Type B pancreatic cell (in vitro differentiated cells): ENCODE measurements at regions not wholly inside any gene's neighbourhood (a gene's known extent, or its start where the extent isn't known, plus 50 kb on each side); places are given as distances from the start of the nearest gene placed in this dataset.

Source experiments
- DNase-seq: peaks from one replicate; pipeline ENCODE4 v3.0.0; 2021; ENCODE audit warnings: mixed read lengths; ENCODE audit not compliant: unreplicated experiment; ENCODE audit errors: extremely low spot score
- H3K27ac Mint-ChIP-seq: 2 replicates; pipeline ENCODE4 v1.8.0; 2021; ENCODE audit warnings: mild to moderate bottlenecking, mixed read lengths
- H3K27me3 Mint-ChIP-seq: 2 replicates; pipeline ENCODE4 v1.8.0; 2021; ENCODE audit warnings: mixed read lengths
- H3K36me3 Mint-ChIP-seq: 2 replicates; pipeline ENCODE4 v1.8.0; 2021; ENCODE audit warnings: mixed read lengths
- H3K4me1 Mint-ChIP-seq: one replicate; pipeline ENCODE4 v1.8.0; 2021; ENCODE audit warnings: mixed read lengths; ENCODE audit not compliant: unreplicated experiment
- H3K4me3 Mint-ChIP-seq: 2 replicates; pipeline ENCODE4 v1.8.0; 2021; ENCODE audit warnings: mild to moderate bottlenecking, mixed read lengths
- H3K9me3 Mint-ChIP-seq: 2 replicates; pipeline ENCODE4 v1.8.0; 2021; ENCODE audit warnings: mixed read lengths
- CTCF ChIP-seq: fragments of 200-600 bp; sonication (generic); conservative IDR thresholded peaks from 2 replicates; pipeline ENCODE4 v1.5.0; 2021; ENCODE audit warnings: antibody characterized with exemption, mild to moderate bottlenecking

GRCh38 chr14:43647302-43647701 is 859.8 kb downstream of the FSCB start:
- Mint-ChIP-seq H3K27me3 (no peaks in the 10 kb centered on the region), H3K9me3 (peaks cover 6% of the 10 kb centered on the region), H3K4me1 (no peaks in the 10 kb centered on the region), H3K36me3 (no peaks in the 10 kb centered on the region), H3K27ac (no peak overlapping the region), H3K4me3 (no peak overlapping the region)
- TF ChIP-seq CTCF: no peak
- no peak for DNase-seq

- no peaks in the 10 kb centered on the region for H3K27me3 Mint-ChIP-seq
- no peaks in the 10 kb centered on the region for H3K36me3 Mint-ChIP-seq
- no peak overlapping the region for H3K27ac Mint-ChIP-seq
- H3K9me3 Mint-ChIP-seq: no peaks in the 10 kb centered on the region
- no peaks in the 10 kb centered on the region for H3K4me1 Mint-ChIP-seq
- DNase-seq: no peak
- no peak for TF ChIP-seq CTCF
- H3K4me3 Mint-ChIP-seq: no peak overlapping the region
Observed at GRCh38 chr14:43640718-43641267, 866.3 kb downstream of the FSCB start.

- Mint-ChIP-seq H3K27me3 (no peaks in the 10 kb centered on the region), H3K4me3 (no peak overlapping the region), H3K9me3 (no peaks in the 10 kb centered on the region), H3K27ac (no peak overlapping the region), H3K4me1 (no peaks in the 10 kb centered on the region), H3K36me3 (no peaks in the 10 kb centered on the region)
- no peak for DNase-seq
- TF ChIP-seq CTCF: no peak
Observed at GRCh38 chr14:43625294-43625693, 881.8 kb downstream of the FSCB start.

- Mint-ChIP-seq H3K36me3 (no peaks in the 10 kb centered on the region), H3K9me3 (no peaks in the 10 kb centered on the region), H3K4me3 (no peak overlapping the region), H3K27ac (no peak overlapping the region), H3K27me3 (no peaks in the 10 kb centered on the region), H3K4me1 (no peaks in the 10 kb centered on the region)
- DNase-seq: no peak
- no peak for TF ChIP-seq CTCF
Observed at GRCh38 chr14:43621282-43621681, 885.8 kb downstream of the FSCB start.

GRCh38 chr14:43595096-43595772 is 911.8 kb downstream of the FSCB start:
- Mint-ChIP-seq H3K9me3 (no peaks in the 10 kb centered on the region), H3K27me3 (no peaks in the 10 kb centered on the region), H3K36me3 (no peaks in the 10 kb centered on the region), H3K4me1 (no peaks in the 10 kb centered on the region), H3K27ac (no peak overlapping the region), H3K4me3 (no peak overlapping the region)
- TF ChIP-seq CTCF: no peak
- no peak for DNase-seq

- no peaks in the 10 kb centered on the region for H3K4me1 Mint-ChIP-seq
- no peak overlapping the region for H3K27ac Mint-ChIP-seq
- no peaks in the 10 kb centered on the region for H3K9me3 Mint-ChIP-seq
Observed at GRCh38 chr14:43591776-43592175, 915.3 kb downstream of the FSCB start.

More at GRCh38 chr14:43591776-43592175, 915.3 kb downstream of the FSCB start:
- no peak for DNase-seq
- TF ChIP-seq CTCF: no peak
- Mint-ChIP-seq H3K36me3 (no peaks in the 10 kb centered on the region), H3K4me3 (no peak overlapping the region), H3K27me3 (no peaks in the 10 kb centered on the region)
